HG03066 (cell line): ENCODE measurements at regions not wholly inside any gene's neighbourhood (a gene's known extent, or its start where the extent isn't known, plus 50 kb on each side); places are given as distances from the start of the nearest gene placed in this dataset.

ENCODE experiments used
- ATAC-seq: cut with Tn5 transposase; IDR thresholded peaks from one replicate; pipeline ENCODE4 v1.9.1; 2021; ENCODE audit warnings: low read depth; ENCODE audit not compliant: unreplicated experiment

GRCh38 chr3:190728574-190729246 lies 133.8 kb downstream of the GMNC start:
- ATAC-seq = no peak

DNA sequence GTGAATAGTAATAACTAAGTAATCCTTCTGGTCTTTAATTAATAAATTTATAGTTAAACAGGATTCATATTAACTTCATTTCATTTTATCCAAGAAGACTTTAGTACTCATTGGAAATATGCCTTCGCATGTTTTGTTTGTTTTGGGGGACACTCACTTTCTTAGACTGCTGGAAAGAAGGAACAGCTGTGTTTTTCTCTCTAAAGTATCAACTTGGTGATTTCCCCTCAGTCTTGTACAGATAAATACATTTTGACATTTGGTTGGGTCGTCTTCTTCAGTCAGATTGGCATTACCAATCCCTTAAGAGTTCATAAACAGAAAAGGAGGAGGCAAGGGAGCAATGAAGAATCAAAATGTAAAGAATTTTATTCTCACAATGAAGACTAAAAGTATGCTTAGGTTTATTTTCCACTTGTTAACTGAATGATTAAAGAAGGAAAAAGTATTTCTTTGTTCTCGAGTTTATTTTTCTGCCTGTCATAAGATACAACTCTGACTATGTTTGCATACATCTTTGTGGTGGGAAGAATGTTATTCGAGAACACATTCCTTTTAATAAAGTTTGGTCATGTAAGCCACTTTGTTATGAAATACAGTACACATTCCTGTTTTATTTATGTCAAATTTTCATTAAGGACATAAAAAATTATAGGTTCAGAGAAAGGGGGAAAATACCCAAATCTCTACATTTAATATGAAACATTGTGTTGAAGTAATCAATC lies 140.2 kb downstream of the GMNC start:
- no peak for ATAC-seq

- ATAC-seq = peak; percentile 93
Observed at GRCh38 chr3:190721330-190721729, 141.2 kb downstream of the GMNC start.

GRCh38 chr3:190718671-190719070 lies 143.8 kb downstream of the GMNC start:
- no peak for ATAC-seq

- ATAC-seq = no peak
Observed at GRCh38 chr3:190718097-190718496, 144.4 kb downstream of the GMNC start.

DNA sequence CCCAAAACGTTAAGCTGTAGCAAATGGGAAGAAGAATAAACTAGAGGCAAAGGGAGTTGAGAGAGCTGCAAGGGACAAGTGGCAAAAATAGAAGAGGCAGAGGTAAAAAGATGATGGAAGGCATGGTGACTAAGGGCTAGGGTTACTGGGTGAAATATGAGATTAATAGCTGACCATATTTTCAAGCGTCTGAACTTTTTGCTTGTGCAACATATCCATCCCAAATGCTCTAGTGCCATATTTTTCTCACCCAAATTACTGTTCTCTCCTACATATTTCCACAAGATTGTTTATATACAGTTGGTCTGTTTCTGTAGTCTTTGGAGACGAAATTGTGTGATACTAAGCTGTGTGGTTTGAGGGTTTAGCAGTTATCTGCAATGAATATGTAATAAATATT lies 145.5 kb downstream of the GMNC start:
- no peak for ATAC-seq

- no peak for ATAC-seq
Observed at GRCh38 chr3:190716211-190716610, 146.3 kb downstream of the GMNC start.

GRCh38 chr3:190710723-190711122 lies 151.8 kb downstream of the GMNC start:
- no peak for ATAC-seq

- ATAC-seq = no peak
Observed at GRCh38 chr3:190709351-190709773, 153.1 kb downstream of the GMNC start.
